ENCODE measurements at regions not wholly inside any gene's neighbourhood (a gene's known extent, or its start where the extent isn't known, plus 50 kb on each side); places are given as distances from the start of the nearest gene placed in this dataset.

- TF ChIP-seq CTCF (IDR thresholded peaks at IDR 0.05) (no peak), POLR2A (IDR thresholded peaks at IDR 0.05; ENCODE audit: low read depth) (no peak), EP300 (IDR thresholded peaks at IDR 0.05) (no peak)
Measured at GRCh38 chr18:55034742-55035141, 75.5 kb upstream of the CCDC68 start.

Measured in esophagus muscularis mucosa (tissue), 4 donors.